ENCODE measurements at regions not wholly inside any gene's neighbourhood (a gene's known extent, or its start where the extent isn't known, plus 50 kb on each side); places are given as distances from the start of the nearest gene placed in this dataset.

GRCh38 chr16:85296859-85297660 is 184.8 kb upstream of the CIBAR2 start (continued):
- TF ChIP-seq HMGXB4 (CRISPR knock-in tag; IDR thresholded peaks at IDR 0.05; ENCODE audit: borderline replicate concordance in 1 of 2, low read depth in 1 of 2) (peak in 1 of 2 experiments; percentile 55; a peak in 2 of 4 replicates), ZNF619 (CRISPR knock-in tag; IDR thresholded peaks at IDR 0.05) (peak; percentile 43; the same call in 1 of the 2 replicates), MEIS1 (CRISPR knock-in tag; IDR thresholded peaks at IDR 0.05; ENCODE audit: borderline replicate concordance) (peak; percentile 46; the same call in 1 of the 2 replicates), CTCF (CRISPR knock-in tag; IDR thresholded peaks at IDR 0.05) (peak; percentile 86), STAG1 (CRISPR knock-in tag; IDR thresholded peaks at IDR 0.05) (peak; percentile 64), ZNF280B (CRISPR knock-in tag; IDR thresholded peaks at IDR 0.05; ENCODE audit: borderline replicate concordance) (peak; percentile 62; the same call in 1 of the 2 replicates), GATAD2A (CRISPR knock-in tag; IDR thresholded peaks at IDR 0.05) (peak; percentile 53; the same call in 1 of the 2 replicates), STAT5B (CRISPR knock-in tag; IDR thresholded peaks at IDR 0.05) (no peak), RFX3 (CRISPR knock-in tag; IDR thresholded peaks at IDR 0.05) (no peak), MTA1 (CRISPR knock-in tag; IDR thresholded peaks at IDR 0.05; ENCODE audit: borderline replicate concordance) (peak; percentile 56; the same call in 1 of the 2 replicates), HIC2 (CRISPR knock-in tag; IDR thresholded peaks at IDR 0.05; ENCODE audit: low read depth) (peak; percentile 70; the same call in 1 of the 2 replicates), NFKBIZ (CRISPR knock-in tag; IDR thresholded peaks at IDR 0.05) (no peak), SETDB1 (CRISPR knock-in tag; IDR thresholded peaks at IDR 0.05; ENCODE audit: borderline replicate concordance) (no peak), KDM2A (CRISPR knock-in tag; IDR thresholded peaks at IDR 0.05; ENCODE audit: borderline replicate concordance, low read depth) (0 out of 2 replicates have a peak, but pooled peaks have one; percentile 36), RAD21 (CRISPR knock-in tag; IDR thresholded peaks at IDR 0.05) (peak; percentile 72), BHLHE40 (IDR thresholded peaks at IDR 0.05; ENCODE audit: low read length) (0 out of 2 replicates have a peak, but pooled peaks have one; percentile 3), SMC3 (IDR thresholded peaks at IDR 0.05; ENCODE audit: low read length) (peak; percentile 54), ZNF770 (CRISPR knock-in tag; IDR thresholded peaks at IDR 0.05) (peak; percentile 94)
